A549 (cell line): ENCODE measurements at regions not wholly inside any gene's neighbourhood (a gene's known extent, or its start where the extent isn't known, plus 50 kb on each side); places are given as distances from the start of the nearest gene placed in this dataset.

ENCODE experiments used
- BCL3 ChIP-seq: fragments of >200 bp; sonication (Bioruptor Twin); formaldehyde crosslinking; IDR thresholded peaks from 3 replicates; pipeline ENCODE4 v1.6.1; 2016
- CTCF ChIP-seq: fragments of >200 bp; sonication (Bioruptor Twin); formaldehyde crosslinking; IDR thresholded peaks from 3 replicates; pipeline ENCODE4 v1.5.1; 2016
- ELK1 ChIP-seq: fragments of 150-350 bp; IDR thresholded peaks from 2 replicates; pipeline ENCODE4 v1.6.1; 2014; ENCODE audit warnings: low read depth, mild to moderate bottlenecking, low read length
- JUN ChIP-seq, 2 experiments: fragments of >200 bp; sonication (Bioruptor Twin); formaldehyde crosslinking; IDR thresholded peaks; 2 replicates in 1 of 2; 3 replicates in 1 of 2; pipeline ENCODE4 v1.6.1; 2016 to 2017
- MAFK ChIP-seq: fragments of 450-650 bp; IDR thresholded peaks from 2 replicates; pipeline ENCODE4 v1.6.1; 2014; ENCODE audit not compliant: partially characterized antibody
- MAX ChIP-seq: IDR thresholded peaks from 2 replicates; pipeline ENCODE4 v1.6.1; 2012
- POLR2A ChIP-seq: IDR thresholded peaks from 2 replicates; pipeline ENCODE4 v1.6.1; 2012; ENCODE audit warnings: mild to moderate bottlenecking, low read length
- RAD21 ChIP-seq, 2 experiments: fragments of >200 bp in 1 of 2; sonication (Bioruptor Twin) in 1 of 2; formaldehyde crosslinking in 1 of 2; IDR thresholded peaks in 1 of 2; conservative IDR thresholded peaks in 1 of 2; 2 replicates in 1 of 2; 3 replicates in 1 of 2; pipeline ENCODE4 v1.6.1; 2012 to 2018; ENCODE audit warnings: inconsistent platforms in 1 of 2
- RFX5 ChIP-seq: fragments of 450-650 bp; IDR thresholded peaks from 2 replicates; pipeline ENCODE4 v1.7.1; 2014; ENCODE audit warnings: antibody characterized with exemption, mild to moderate bottlenecking, moderate library complexity
- SREBF2 ChIP-seq: fragments of 450-650 bp; IDR thresholded peaks from 2 replicates; pipeline ENCODE4 v1.6.1; 2014; ENCODE audit warnings: mild to moderate bottlenecking, moderate library complexity
- TF ChIP-seq, protein P1 (sequence below): fragments of 200-600 bp; sonication (generic); IDR thresholded peaks from 2 replicates; pipeline ENCODE4 v1.6.1; 2016; ENCODE audit warnings: antibody characterized with exemption, mild to moderate bottlenecking, moderate library complexity
- TF ChIP-seq, protein P2 (sequence below): IDR thresholded peaks from 2 replicates; pipeline ENCODE4 v1.6.1; 2012

GRCh38 chr15:99502182-99502581 is 63.6 kb upstream of the MEF2A start:
- TF ChIP-seq RAD21 (conservative IDR thresholded peaks at IDR 0.05 in 1 of 2, IDR thresholded peaks at IDR 0.05 in 1 of 2) (no peak), CTCF (no peak), RFX5 (no peak), JUN (IDR thresholded peaks at IDR 0.05) (no peak), ELK1 (no peak), SREBF2 (no peak), BCL3 (no peak), MAX (no peak), POLR2A (no peak), MAFK (no peak)
- TF ChIP-seq, protein P1, sequence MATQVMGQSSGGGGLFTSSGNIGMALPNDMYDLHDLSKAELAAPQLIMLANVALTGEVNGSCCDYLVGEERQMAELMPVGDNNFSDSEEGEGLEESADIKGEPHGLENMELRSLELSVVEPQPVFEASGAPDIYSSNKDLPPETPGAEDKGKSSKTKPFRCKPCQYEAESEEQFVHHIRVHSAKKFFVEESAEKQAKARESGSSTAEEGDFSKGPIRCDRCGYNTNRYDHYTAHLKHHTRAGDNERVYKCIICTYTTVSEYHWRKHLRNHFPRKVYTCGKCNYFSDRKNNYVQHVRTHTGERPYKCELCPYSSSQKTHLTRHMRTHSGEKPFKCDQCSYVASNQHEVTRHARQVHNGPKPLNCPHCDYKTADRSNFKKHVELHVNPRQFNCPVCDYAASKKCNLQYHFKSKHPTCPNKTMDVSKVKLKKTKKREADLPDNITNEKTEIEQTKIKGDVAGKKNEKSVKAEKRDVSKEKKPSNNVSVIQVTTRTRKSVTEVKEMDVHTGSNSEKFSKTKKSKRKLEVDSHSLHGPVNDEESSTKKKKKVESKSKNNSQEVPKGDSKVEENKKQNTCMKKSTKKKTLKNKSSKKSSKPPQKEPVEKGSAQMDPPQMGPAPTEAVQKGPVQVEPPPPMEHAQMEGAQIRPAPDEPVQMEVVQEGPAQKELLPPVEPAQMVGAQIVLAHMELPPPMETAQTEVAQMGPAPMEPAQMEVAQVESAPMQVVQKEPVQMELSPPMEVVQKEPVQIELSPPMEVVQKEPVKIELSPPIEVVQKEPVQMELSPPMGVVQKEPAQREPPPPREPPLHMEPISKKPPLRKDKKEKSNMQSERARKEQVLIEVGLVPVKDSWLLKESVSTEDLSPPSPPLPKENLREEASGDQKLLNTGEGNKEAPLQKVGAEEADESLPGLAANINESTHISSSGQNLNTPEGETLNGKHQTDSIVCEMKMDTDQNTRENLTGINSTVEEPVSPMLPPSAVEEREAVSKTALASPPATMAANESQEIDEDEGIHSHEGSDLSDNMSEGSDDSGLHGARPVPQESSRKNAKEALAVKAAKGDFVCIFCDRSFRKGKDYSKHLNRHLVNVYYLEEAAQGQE: no peak
- TF ChIP-seq, protein P2, sequence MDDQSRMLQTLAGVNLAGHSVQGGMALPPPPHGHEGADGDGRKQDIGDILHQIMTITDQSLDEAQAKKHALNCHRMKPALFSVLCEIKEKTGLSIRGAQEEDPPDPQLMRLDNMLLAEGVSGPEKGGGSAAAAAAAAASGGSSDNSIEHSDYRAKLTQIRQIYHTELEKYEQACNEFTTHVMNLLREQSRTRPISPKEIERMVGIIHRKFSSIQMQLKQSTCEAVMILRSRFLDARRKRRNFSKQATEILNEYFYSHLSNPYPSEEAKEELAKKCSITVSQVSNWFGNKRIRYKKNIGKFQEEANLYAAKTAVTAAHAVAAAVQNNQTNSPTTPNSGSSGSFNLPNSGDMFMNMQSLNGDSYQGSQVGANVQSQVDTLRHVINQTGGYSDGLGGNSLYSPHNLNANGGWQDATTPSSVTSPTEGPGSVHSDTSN: no peak
